Activated T-helper 2 cell treated with anti-CD3 and anti-CD28 coated beads, Interferon-gamma antibody, Interleukin-2, Interleukin-4, amounts not matched to agents 10 μg/mL and 5 μg/mL and 100 μg/mL, durations not matched to agents 14 hours and 24 hours and 36 hours (primary cell): ENCODE measurements at regions not wholly inside any gene's neighbourhood (a gene's known extent, or its start where the extent isn't known, plus 50 kb on each side); places are given as distances from the start of the nearest gene placed in this dataset.

Experiments used
- DNase-seq: peaks from one replicate; pipeline ENCODE4 v3.0.0; 2021; ENCODE audit warnings: low spot score
- H3K27ac Mint-ChIP-seq: one replicate; pipeline ENCODE4 v1.8.0; 2021; ENCODE audit warnings: mixed read lengths
- H3K27me3 Mint-ChIP-seq: one replicate; pipeline ENCODE4 v1.8.0; 2021; ENCODE audit warnings: low read depth, mixed read lengths
- H3K36me3 Mint-ChIP-seq: one replicate; pipeline ENCODE4 v1.8.0; 2021; ENCODE audit warnings: low read depth, mixed read lengths
- H3K4me1 Mint-ChIP-seq: one replicate; pipeline ENCODE4 v1.8.0; 2021; ENCODE audit warnings: low read depth, mixed read lengths
- H3K4me3 Mint-ChIP-seq: one replicate; pipeline ENCODE4 v1.8.0; 2021; ENCODE audit warnings: low read depth, mild to moderate bottlenecking, moderate library complexity, mixed read lengths
- H3K9me3 Mint-ChIP-seq: one replicate; pipeline ENCODE4 v1.8.0; 2021; ENCODE audit warnings: mixed read lengths
- intact Hi-C: fragments of 100-400 bp; cut with micrococcal nuclease; formaldehyde crosslinking; loops from one replicate; pipeline ENCODE4 v1.15.1; 2023

- H3K36me3 Mint-ChIP-seq, result no peaks in the 10 kb centered on the region
Observed at GRCh38 chrX:147735364-147735763, 176.4 kb upstream of the FMR1 start.

GRCh38 chrX:147736045-147736444, 175.7 kb upstream of the FMR1 start:
- H3K4me3 Mint-ChIP-seq, result no peak overlapping the region
- no peaks in the 10 kb centered on the region for H3K36me3 Mint-ChIP-seq
- peaks cover 9% of the 10 kb centered on the region for H3K9me3 Mint-ChIP-seq
- intact Hi-C loops, result loop anchor here (10.0 kb wide), 1 partner anchor 179 kb away; the partner anchor contains the start of gene FMR1
- no peak overlapping the region for H3K27ac Mint-ChIP-seq
- H3K4me1 Mint-ChIP-seq, result peaks cover 26% of the 10 kb centered on the region
- H3K27me3 Mint-ChIP-seq, result peaks cover 3% of the 10 kb centered on the region
- DNase-seq, result no peak

More at GRCh38 chrX:147735364-147735763, 176.4 kb upstream of the FMR1 start:
- peaks cover 20% of the 10 kb centered on the region for H3K4me1 Mint-ChIP-seq
- H3K27me3 Mint-ChIP-seq, result peaks cover 3% of the 10 kb centered on the region
- H3K9me3 Mint-ChIP-seq, result peaks cover 9% of the 10 kb centered on the region
- intact Hi-C loops, result loop anchor here (10.0 kb wide), 1 partner anchor 179 kb away; the partner anchor contains the start of gene FMR1
- no peak for DNase-seq
- no peak overlapping the region for H3K27ac Mint-ChIP-seq
- H3K4me3 Mint-ChIP-seq, result no peak overlapping the region

DNA sequence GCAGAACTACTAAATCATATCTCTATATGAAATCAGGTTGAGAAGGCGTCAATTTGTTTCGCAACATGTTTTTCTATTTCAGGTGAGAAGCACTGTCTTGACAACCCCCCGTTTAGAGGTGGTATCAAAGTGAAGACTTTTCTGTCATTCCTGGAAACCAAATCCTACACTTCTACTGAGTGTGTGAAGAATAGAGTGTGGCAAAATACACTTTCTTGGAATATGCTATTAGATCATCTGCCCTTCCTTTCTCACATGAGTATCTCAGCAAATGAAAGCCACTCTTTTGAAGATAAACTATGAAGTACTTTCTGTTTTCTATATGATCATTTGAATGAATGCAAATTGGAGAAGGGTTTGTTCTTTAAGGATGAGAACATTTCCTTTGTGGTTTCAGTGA, 174.0 kb upstream of the FMR1 start:
- peak overlapping the region; percentile 76 for H3K27ac Mint-ChIP-seq
- no peaks in the 10 kb centered on the region for H3K36me3 Mint-ChIP-seq
- peak overlapping the region; percentile 41 for H3K4me3 Mint-ChIP-seq
- DNase-seq, result no peak
- intact Hi-C loops, result loop anchor here (10.0 kb wide), 1 partner anchor 177 kb away; the partner anchor contains the start of gene FMR1
- peaks cover 9% of the 10 kb centered on the region for H3K9me3 Mint-ChIP-seq
- H3K27me3 Mint-ChIP-seq, result no peaks in the 10 kb centered on the region
- peaks cover 27% of the 10 kb centered on the region for H3K4me1 Mint-ChIP-seq

- no peaks in the 10 kb centered on the region for H3K27me3 Mint-ChIP-seq
- H3K36me3 Mint-ChIP-seq, result no peaks in the 10 kb centered on the region
- H3K27ac Mint-ChIP-seq, result peak overlapping the region; percentile 76
- H3K4me1 Mint-ChIP-seq, result peaks cover 27% of the 10 kb centered on the region
- H3K9me3 Mint-ChIP-seq, result peaks cover 9% of the 10 kb centered on the region
- DNase-seq, result no peak
- peak overlapping the region; percentile 41 for H3K4me3 Mint-ChIP-seq
- intact Hi-C loops, result loop anchor here (10.0 kb wide), 1 partner anchor 177 kb away; the partner anchor contains the start of gene FMR1
Observed at GRCh38 chrX:147738265-147738664, 173.5 kb upstream of the FMR1 start.

GRCh38 chrX:147739196-147739595, 172.5 kb upstream of the FMR1 start:
- peaks cover 9% of the 10 kb centered on the region for H3K9me3 Mint-ChIP-seq
- intact Hi-C loops, result loop anchor here (10.0 kb wide), 1 partner anchor 176 kb away; the partner anchor contains the start of gene FMR1

GRCh38 chrX:147741776-147742175, 169.9 kb upstream of the FMR1 start:
- Mint-ChIP-seq H3K4me1 (peaks cover 24% of the 10 kb centered on the region), H3K9me3 (peaks cover 9% of the 10 kb centered on the region), H3K36me3 (no peaks in the 10 kb centered on the region), H3K4me3 (no peak overlapping the region), H3K27me3 (no peaks in the 10 kb centered on the region), H3K27ac (no peak overlapping the region)
- intact Hi-C loops, result no loop called here
- no peak for DNase-seq

More at GRCh38 chrX:147739196-147739595, 172.5 kb upstream of the FMR1 start:
- H3K4me1 Mint-ChIP-seq, result peaks cover 27% of the 10 kb centered on the region
- H3K27me3 Mint-ChIP-seq, result no peaks in the 10 kb centered on the region
- no peak for DNase-seq
- no peaks in the 10 kb centered on the region for H3K36me3 Mint-ChIP-seq
- H3K27ac Mint-ChIP-seq, result no peak overlapping the region
- H3K4me3 Mint-ChIP-seq, result no peak overlapping the region

DNA sequence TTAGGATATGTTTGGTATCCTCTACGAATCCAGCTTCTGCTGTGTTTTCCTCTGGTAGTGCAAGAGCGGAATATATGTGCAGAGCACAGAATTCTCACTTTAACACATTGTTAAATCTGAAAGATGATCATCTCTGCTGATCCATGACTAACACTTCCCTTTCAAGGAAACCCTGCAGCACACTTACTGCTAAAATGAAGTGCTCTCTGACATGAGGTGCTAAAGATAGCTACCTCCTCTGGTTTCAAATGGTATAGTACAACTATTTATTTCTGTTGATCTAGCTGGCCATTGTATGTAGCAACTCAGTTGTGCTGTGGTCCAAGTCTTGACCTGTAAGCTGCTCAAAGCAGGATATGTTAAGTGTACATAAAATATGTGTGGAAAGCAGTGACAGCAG, 162.4 kb upstream of the FMR1 start:
- Mint-ChIP-seq H3K9me3 (no peaks in the 10 kb centered on the region), H3K4me1 (peaks cover 2% of the 10 kb centered on the region), H3K4me3 (no peak overlapping the region), H3K36me3 (no peaks in the 10 kb centered on the region), H3K27me3 (peaks cover 4% of the 10 kb centered on the region), H3K27ac (no peak overlapping the region)
- intact Hi-C loops, result no loop called here
- no peak for DNase-seq

- intact Hi-C loops, result no loop called here
Observed at GRCh38 chrX:147757750-147758149, 154.0 kb upstream of the FMR1 start.

DNA sequence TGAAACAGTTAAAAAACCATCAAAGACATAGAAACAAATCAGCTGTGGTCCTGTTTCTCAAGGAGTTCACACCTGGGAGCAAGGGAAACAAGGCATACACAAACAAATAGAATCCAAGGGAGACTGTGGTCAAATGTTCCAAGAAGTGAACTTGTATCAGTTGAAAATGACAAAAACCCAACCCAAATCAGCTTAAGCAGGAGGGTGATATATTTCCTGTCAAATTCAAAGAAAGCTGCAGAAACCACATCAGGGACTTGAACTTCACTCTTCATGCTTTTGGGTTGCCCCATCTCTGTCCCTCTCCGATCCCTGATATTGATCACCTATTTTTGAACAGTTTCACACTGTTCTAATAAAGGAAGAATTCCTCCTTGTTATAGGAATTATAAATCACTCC, 148.6 kb upstream of the FMR1 start:
- H3K36me3 Mint-ChIP-seq, result no peaks in the 10 kb centered on the region
- no peak for DNase-seq
- H3K4me3 Mint-ChIP-seq, result no peak overlapping the region
- peaks cover 12% of the 10 kb centered on the region for H3K4me1 Mint-ChIP-seq
- intact Hi-C loops, result no loop called here
- H3K27me3 Mint-ChIP-seq, result no peaks in the 10 kb centered on the region
- H3K9me3 Mint-ChIP-seq, result no peaks in the 10 kb centered on the region
- H3K27ac Mint-ChIP-seq, result no peak overlapping the region

More at GRCh38 chrX:147757750-147758149, 154.0 kb upstream of the FMR1 start:
- no peak for DNase-seq
- Mint-ChIP-seq H3K27me3 (peaks cover 4% of the 10 kb centered on the region), H3K4me3 (no peak overlapping the region), H3K36me3 (no peaks in the 10 kb centered on the region), H3K4me1 (peaks cover 6% of the 10 kb centered on the region), H3K9me3 (no peaks in the 10 kb centered on the region), H3K27ac (no peak overlapping the region)

- Mint-ChIP-seq H3K9me3 (no peaks in the 10 kb centered on the region), H3K36me3 (no peaks in the 10 kb centered on the region), H3K4me3 (no peak overlapping the region), H3K4me1 (peaks cover 10% of the 10 kb centered on the region), H3K27me3 (no peaks in the 10 kb centered on the region), H3K27ac (no peak overlapping the region)
- DNase-seq, result no peak
- intact Hi-C loops, result no loop called here
Observed at GRCh38 chrX:147764868-147765267, 146.9 kb upstream of the FMR1 start.

- intact Hi-C loops, result no loop called here
- no peaks in the 10 kb centered on the region for H3K27me3 Mint-ChIP-seq
- DNase-seq, result no peak
- H3K36me3 Mint-ChIP-seq, result no peaks in the 10 kb centered on the region
- H3K9me3 Mint-ChIP-seq, result no peaks in the 10 kb centered on the region
- no peaks in the 10 kb centered on the region for H3K4me1 Mint-ChIP-seq
- H3K4me3 Mint-ChIP-seq, result no peak overlapping the region
- H3K27ac Mint-ChIP-seq, result no peak overlapping the region
Observed at GRCh38 chrX:147770858-147771257, 140.9 kb upstream of the FMR1 start.

GRCh38 chrX:147776988-147777387, 134.7 kb upstream of the FMR1 start:
- no peak for DNase-seq
- peaks cover 2% of the 10 kb centered on the region for H3K27me3 Mint-ChIP-seq
- H3K27ac Mint-ChIP-seq, result no peak overlapping the region
- H3K36me3 Mint-ChIP-seq, result no peaks in the 10 kb centered on the region
- intact Hi-C loops, result no loop called here
- H3K4me1 Mint-ChIP-seq, result no peaks in the 10 kb centered on the region
- H3K9me3 Mint-ChIP-seq, result no peaks in the 10 kb centered on the region
- no peak overlapping the region for H3K4me3 Mint-ChIP-seq

GRCh38 chrX:147779173-147779572, 132.5 kb upstream of the FMR1 start:
- peaks cover 2% of the 10 kb centered on the region for H3K27me3 Mint-ChIP-seq
- H3K4me3 Mint-ChIP-seq, result no peak overlapping the region
- no peak overlapping the region for H3K27ac Mint-ChIP-seq
- no peak for DNase-seq
- H3K36me3 Mint-ChIP-seq, result no peaks in the 10 kb centered on the region
- no peaks in the 10 kb centered on the region for H3K4me1 Mint-ChIP-seq
- intact Hi-C loops, result no loop called here
- no peaks in the 10 kb centered on the region for H3K9me3 Mint-ChIP-seq

DNA sequence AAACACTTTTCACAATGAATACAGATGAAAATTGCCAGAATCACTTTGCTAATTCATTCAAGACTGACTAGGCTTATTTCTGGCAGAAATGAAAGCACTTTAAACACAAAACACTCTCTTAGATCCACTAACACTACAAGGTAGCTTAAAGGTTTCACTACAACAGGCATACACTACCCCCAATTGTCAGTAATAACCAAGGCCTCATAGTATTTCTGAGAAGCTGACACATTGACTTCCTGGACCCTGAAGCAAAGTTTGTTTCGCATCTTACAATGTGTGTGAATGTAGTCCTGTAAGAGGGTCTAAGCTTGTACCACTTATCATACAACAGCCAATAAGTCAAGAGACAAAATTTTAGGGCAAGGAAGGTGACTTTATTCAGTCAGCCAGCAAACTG, 129.9 kb upstream of the FMR1 start:
- DNase-seq, result no peak
- intact Hi-C loops, result no loop called here
- Mint-ChIP-seq H3K27ac (no peak overlapping the region), H3K9me3 (no peaks in the 10 kb centered on the region), H3K36me3 (no peaks in the 10 kb centered on the region), H3K4me3 (no peak overlapping the region), H3K4me1 (no peaks in the 10 kb centered on the region), H3K27me3 (no peaks in the 10 kb centered on the region)
